RWPE2 (cell line): ENCODE measurements at regions not wholly inside any gene's neighbourhood (a gene's known extent, or its start where the extent isn't known, plus 50 kb on each side); places are given as distances from the start of the nearest gene placed in this dataset.

Source experiments
- ATAC-seq: fragments of 200-7000 bp; cut with Tn5 transposase; 3 replicates; pipeline ENCODE4 v1.9.1; 2021; ENCODE audit warnings: low read depth
- DNase-seq: peaks from one replicate; pipeline ENCODE4 v3.0.0-alpha.2; 2020; ENCODE audit warnings: low spot score
- H3K27ac ChIP-seq: fragments of 450-650 bp; 2 replicates; pipeline ENCODE4 v1.5.1; 2017; ENCODE audit warnings: mild to moderate bottlenecking; ENCODE audit not compliant: poor library complexity, severe bottlenecking
- H3K27me3 ChIP-seq: fragments of 250-450 bp; sonication (Bioruptor Pico); 2 replicates; pipeline ENCODE4 v1.5.1; 2021; ENCODE audit warnings: mild to moderate bottlenecking, moderate library complexity; ENCODE audit not compliant: insufficient read depth, poor library complexity, severe bottlenecking
- H3K36me3 ChIP-seq: fragments of 250-450 bp; sonication (Bioruptor Pico); 2 replicates; pipeline ENCODE4 v1.5.1; 2020; ENCODE audit warnings: low read depth, mild to moderate bottlenecking, moderate library complexity
- H3K4me1 ChIP-seq: fragments of 250-450 bp; sonication (Bioruptor Pico); 2 replicates; pipeline ENCODE4 v1.5.1; 2021; ENCODE audit warnings: mild to moderate bottlenecking, moderate library complexity; ENCODE audit not compliant: insufficient read depth, poor library complexity, severe bottlenecking
- H3K4me3 ChIP-seq: fragments of 250-450 bp; sonication (Bioruptor Pico); 2 replicates; pipeline ENCODE4 v1.5.1; 2021; ENCODE audit warnings: mild to moderate bottlenecking, moderate library complexity; ENCODE audit not compliant: severe bottlenecking
- H3K9me3 ChIP-seq: fragments of 250-450 bp; sonication (Bioruptor Pico); 2 replicates; pipeline ENCODE4 v1.5.1; 2021; ENCODE audit warnings: mild to moderate bottlenecking, moderate library complexity; ENCODE audit not compliant: severe bottlenecking
- TF ChIP-seq, protein P1 (sequence below): fragments of 450-650 bp; IDR thresholded peaks from one replicate; pipeline ENCODE4 v1.5.1; 2017; ENCODE audit warnings: mild to moderate bottlenecking, moderate library complexity; ENCODE audit not compliant: poor library complexity, severe bottlenecking

DNA sequence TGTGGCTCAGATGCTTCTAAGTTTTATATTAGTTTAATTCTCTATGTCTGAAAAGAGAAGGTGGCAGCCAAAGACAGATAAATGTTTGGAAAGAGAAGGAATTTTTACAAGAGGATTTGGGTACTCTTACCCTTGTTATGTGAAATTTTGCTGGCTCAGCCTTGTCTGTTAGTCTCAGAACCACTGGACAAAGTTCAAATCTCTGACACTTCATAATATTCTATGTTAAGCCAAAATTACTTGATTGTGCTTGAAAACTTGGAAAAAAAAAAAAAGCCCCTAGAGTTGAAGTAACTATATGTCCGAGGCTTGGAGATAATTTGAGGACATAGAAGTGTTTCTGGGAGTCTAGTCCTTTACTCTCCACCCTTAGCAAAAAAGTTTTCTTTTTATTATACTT is 1079.3 kb upstream of the LRRTM3 start:
- H3K27me3 ChIP-seq, result peaks cover 2% of the 10 kb centered on the region
- no peaks in the 10 kb centered on the region for H3K4me1 ChIP-seq
- no peak overlapping the region for H3K27ac ChIP-seq
- H3K36me3 ChIP-seq, result no peaks in the 10 kb centered on the region
- H3K9me3 ChIP-seq, result no peaks in the 10 kb centered on the region
- DNase-seq, result no peak
- H3K4me3 ChIP-seq, result no peak overlapping the region
- TF ChIP-seq, protein P1, sequence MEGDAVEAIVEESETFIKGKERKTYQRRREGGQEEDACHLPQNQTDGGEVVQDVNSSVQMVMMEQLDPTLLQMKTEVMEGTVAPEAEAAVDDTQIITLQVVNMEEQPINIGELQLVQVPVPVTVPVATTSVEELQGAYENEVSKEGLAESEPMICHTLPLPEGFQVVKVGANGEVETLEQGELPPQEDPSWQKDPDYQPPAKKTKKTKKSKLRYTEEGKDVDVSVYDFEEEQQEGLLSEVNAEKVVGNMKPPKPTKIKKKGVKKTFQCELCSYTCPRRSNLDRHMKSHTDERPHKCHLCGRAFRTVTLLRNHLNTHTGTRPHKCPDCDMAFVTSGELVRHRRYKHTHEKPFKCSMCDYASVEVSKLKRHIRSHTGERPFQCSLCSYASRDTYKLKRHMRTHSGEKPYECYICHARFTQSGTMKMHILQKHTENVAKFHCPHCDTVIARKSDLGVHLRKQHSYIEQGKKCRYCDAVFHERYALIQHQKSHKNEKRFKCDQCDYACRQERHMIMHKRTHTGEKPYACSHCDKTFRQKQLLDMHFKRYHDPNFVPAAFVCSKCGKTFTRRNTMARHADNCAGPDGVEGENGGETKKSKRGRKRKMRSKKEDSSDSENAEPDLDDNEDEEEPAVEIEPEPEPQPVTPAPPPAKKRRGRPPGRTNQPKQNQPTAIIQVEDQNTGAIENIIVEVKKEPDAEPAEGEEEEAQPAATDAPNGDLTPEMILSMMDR, result no peak
- no peak for ATAC-seq

DNA sequence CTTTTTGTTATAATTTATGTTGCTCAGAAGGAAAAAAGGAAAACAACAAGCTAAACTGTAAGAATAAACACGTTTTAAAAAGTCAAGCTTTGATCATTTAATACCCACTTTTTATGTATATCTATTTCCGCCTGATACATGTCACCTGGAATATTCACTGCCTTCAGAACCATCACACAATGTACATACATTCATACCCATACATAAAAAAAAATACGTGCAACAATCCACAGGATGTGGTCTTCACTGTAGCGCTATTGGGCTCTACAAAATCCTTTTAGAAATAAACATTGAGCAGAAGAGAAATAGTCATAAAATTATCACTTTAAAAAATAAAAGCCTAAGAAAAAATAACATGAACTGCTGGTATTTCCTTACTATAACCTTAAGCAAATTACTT is 1078.9 kb upstream of the LRRTM3 start:
- Histone ChIP-seq H3K36me3 (no peaks in the 10 kb centered on the region), H3K9me3 (no peaks in the 10 kb centered on the region), H3K4me1 (no peaks in the 10 kb centered on the region), H3K27me3 (peaks cover 2% of the 10 kb centered on the region), H3K4me3 (no peak overlapping the region), H3K27ac (no peak overlapping the region)
- ATAC-seq, result no peak
- TF ChIP-seq, protein P1, result no peak
- no peak for DNase-seq

DNA sequence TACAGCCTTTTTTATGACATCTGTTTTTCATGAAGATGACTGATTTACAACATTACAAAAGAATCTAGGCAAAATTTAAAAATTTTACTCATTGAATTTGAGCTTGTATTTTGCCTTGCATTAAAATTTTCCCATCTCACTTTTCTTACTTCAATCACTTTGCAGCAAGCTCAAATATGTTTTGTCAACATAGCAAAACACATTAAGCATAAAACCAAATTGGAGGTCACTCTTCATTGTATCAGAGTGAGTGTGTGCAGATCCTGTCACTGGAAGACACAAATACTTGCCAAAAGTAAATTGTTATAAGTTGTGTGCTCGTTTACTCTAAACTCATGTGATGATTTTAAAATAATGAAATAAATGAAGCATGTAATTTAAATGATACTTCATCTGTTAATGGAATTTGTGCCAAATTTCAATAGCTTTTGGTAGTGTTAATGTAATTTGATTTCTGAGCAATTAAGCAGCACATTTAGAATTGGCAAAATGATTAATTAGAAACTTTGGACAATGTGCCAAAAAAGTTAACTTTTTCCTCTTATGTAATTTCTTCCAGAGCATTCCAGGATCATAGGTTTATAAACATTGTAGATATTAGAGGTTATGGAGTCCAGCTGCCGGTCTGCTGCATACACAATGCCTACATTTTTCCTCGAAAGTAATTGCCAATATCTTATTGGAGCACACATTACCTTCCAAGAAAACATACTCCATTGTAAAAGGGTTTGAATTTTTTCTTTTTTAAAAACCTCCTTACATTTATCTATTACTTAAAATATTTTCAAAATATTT is 1078.2 kb upstream of the LRRTM3 start:
- H3K27me3 ChIP-seq, result peaks cover 2% of the 10 kb centered on the region
- TF ChIP-seq, protein P1, result no peak
- no peak overlapping the region for H3K4me3 ChIP-seq
- no peaks in the 10 kb centered on the region for H3K4me1 ChIP-seq
- H3K27ac ChIP-seq, result no peak overlapping the region
- H3K36me3 ChIP-seq, result no peaks in the 10 kb centered on the region
- no peak for DNase-seq
- no peak for ATAC-seq
- no peaks in the 10 kb centered on the region for H3K9me3 ChIP-seq

DNA sequence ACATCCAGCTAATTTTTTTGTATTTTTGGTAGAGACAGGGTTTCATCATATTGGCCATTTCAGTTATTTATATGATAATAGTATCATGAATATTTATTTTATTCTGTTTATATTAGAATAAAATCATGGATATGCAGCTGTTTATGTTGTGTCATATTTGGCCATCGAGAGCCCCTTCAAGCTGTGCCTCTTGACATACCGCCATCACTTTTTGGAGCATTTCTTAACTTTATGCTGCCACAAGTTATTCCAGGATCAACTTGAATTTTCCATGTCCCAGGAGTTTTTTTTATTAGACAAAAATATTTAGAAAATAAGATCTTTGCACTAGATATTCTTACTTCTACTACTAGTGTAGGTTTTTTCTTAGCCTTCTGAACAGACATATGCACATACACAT is 1067.0 kb upstream of the LRRTM3 start:
- Histone ChIP-seq H3K4me3 (no peak overlapping the region), H3K27me3 (no peaks in the 10 kb centered on the region), H3K36me3 (no peaks in the 10 kb centered on the region), H3K4me1 (peaks cover 7% of the 10 kb centered on the region), H3K9me3 (no peaks in the 10 kb centered on the region), H3K27ac (no peak overlapping the region)
- ATAC-seq, result no peak
- TF ChIP-seq, protein P1, result no peak
- no peak for DNase-seq

DNA sequence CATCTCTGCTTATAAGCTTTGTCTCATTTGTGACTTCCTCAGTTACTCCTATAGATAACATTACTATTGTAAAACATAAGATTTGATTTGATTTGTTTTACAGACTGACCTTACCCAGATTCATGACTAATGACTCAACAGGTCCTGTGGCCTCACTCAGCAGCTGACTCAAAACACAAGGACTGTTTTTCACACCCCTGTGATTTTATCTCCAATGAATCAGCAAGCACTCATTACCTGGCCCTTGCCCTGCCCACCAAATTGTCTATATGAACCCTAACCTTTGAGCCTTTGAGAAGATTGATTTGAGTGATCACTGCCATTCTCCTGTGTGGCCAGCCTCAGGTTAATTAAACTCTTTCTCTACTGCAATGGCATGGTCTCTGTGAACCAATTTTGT is 1064.6 kb upstream of the LRRTM3 start:
- H3K27me3 ChIP-seq, result no peaks in the 10 kb centered on the region
- DNase-seq, result no peak
- H3K4me3 ChIP-seq, result no peak overlapping the region
- ATAC-seq, result peak; percentile 94
- no peaks in the 10 kb centered on the region for H3K9me3 ChIP-seq
- peaks cover 7% of the 10 kb centered on the region for H3K4me1 ChIP-seq
- TF ChIP-seq, protein P1, result no peak
- H3K36me3 ChIP-seq, result no peaks in the 10 kb centered on the region
- H3K27ac ChIP-seq, result no peak overlapping the region
